SK-N-MC (cell line): ENCODE measurements at regions not wholly inside any gene's neighbourhood (a gene's known extent, or its start where the extent isn't known, plus 50 kb on each side); places are given as distances from the start of the nearest gene placed in this dataset.

Source experiments
- DNase-seq: peaks from one replicate; pipeline ENCODE4 v3.0.0-alpha.2; 2011; ENCODE audit warnings: low read depth, low spot score
- H3K27ac ChIP-seq: fragments of 200-600 bp; sonication (generic); 2 replicates; pipeline ENCODE4 v1.5.1; 2016; ENCODE audit warnings: mixed run types
- H3K36me3 ChIP-seq: fragments of 200-600 bp; sonication (generic); 2 replicates; pipeline ENCODE4 v1.6.1; 2017; ENCODE audit warnings: antibody characterized with exemption, low read length, mixed read lengths; ENCODE audit not compliant: insufficient read depth
- H3K4me3 ChIP-seq: fragments of 200-600 bp; sonication (generic); 2 replicates; pipeline ENCODE4 v1.5.1; 2016
- H3K9ac ChIP-seq: fragments of 200-600 bp; sonication (generic); 2 replicates; pipeline ENCODE4 v1.8.0; 2017; ENCODE audit warnings: mixed run types, mixed read lengths; ENCODE audit not compliant: insufficient read length
- H3K9me3 ChIP-seq: fragments of 200-600 bp; sonication (generic); 2 replicates; pipeline ENCODE4 v1.6.1; 2017; ENCODE audit warnings: low read depth, mild to moderate bottlenecking, antibody characterized with exemption, low read length, moderate library complexity, mixed read lengths
- EZH2 ChIP-seq: fragments of 200-600 bp; sonication (generic); IDR thresholded peaks from one replicate; pipeline ENCODE4 v1.6.1; 2017; ENCODE audit warnings: antibody characterized with exemption
- FOXP2 ChIP-seq: optimal IDR thresholded peaks from 2 replicates; pipeline ENCODE3; 2011; ENCODE audit warnings: mild to moderate bottlenecking, moderate library complexity; ENCODE audit not compliant: insufficient read depth; ENCODE audit errors: extremely low read length, control extremely low read depth
- POLR2AphosphoS5 ChIP-seq: IDR thresholded peaks from 2 replicates; pipeline ENCODE4 v1.6.1; 2012; ENCODE audit warnings: mild to moderate bottlenecking, low read depth, low read length, borderline replicate concordance

DNA sequence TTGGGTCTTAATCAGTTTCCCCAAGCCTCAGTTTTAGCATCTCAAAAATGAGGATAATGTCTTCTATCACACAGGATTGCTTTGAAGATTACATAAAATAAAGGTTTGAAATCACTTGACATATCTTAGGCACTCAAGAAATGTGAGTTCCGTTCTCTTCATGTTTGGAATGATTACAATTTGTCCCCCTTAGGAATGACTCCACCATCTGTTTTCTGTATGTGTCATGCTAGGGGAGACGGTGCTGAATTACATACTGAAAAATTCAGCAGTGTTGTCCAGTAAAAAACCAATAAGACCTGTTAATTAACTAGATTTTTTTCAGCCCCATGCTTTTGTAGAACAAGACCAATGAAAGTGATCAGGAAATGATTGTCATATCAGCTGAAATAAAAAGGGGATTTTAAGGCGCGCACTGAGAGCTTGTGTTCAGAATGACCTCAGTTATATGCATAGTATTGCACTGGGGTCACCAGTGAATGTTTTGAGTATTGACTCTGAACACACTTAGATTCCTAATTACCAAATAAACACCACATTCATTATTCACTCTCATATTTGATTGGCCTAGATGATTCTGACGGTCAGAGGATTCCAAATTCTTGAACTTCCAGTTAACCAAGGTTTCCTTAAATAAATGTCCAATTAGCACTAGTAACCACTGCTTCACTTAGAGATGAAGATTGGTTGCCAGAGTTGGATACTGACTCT is 114.5 kb upstream of the KCNK2 start:
- Histone ChIP-seq H3K9me3 (no peaks in the 10 kb centered on the region), H3K36me3 (no peaks in the 10 kb centered on the region), H3K4me3 (no peak overlapping the region), H3K9ac (no peak overlapping the region), H3K27ac (no peak overlapping the region)
- TF ChIP-seq POLR2AphosphoS5 (no peak), FOXP2 (no peak), EZH2 (no peak)
- no peak for DNase-seq

DNA sequence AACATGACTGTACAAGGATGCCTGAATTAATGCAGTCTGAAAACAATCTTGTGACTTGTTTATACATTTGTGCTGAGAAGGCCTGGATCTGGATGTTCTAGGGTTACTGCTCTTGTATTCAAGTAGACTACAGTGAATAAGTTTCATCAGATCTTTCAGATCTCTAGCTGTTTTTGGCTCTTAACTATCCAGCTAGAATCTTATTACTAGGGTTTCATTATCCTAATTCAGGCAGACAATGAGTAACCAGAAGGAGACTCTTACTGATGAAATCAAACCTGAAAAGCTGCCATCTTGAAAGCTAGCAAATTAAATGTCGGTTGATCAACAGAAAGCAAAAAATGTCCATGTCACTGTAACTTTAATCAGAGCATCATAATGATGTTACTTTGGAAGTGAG is 112.5 kb upstream of the KCNK2 start:
- H3K9me3 ChIP-seq, result no peaks in the 10 kb centered on the region
- H3K36me3 ChIP-seq, result no peaks in the 10 kb centered on the region
- no peak overlapping the region for H3K27ac ChIP-seq

DNA sequence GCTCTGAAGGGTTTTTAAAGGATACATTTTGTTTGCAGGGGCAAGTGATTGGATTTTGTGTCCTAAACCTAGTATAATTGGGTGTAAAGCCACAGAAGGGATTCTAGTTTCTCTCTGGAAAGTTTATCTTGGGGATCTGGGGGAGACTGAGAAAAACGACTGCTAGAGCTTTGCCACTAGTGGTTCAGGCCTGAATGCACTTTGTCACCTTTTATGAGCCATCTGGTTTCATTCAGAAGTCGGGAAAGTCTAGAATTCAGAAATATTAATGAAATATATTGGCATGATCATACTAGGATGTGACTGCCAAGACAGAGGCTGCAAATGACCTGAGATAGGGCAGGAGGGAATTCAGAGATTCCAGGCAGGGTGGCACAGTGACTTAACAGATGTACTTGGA is 111.5 kb upstream of the KCNK2 start:
- no peak for DNase-seq
- no peaks in the 10 kb centered on the region for H3K36me3 ChIP-seq
- TF ChIP-seq POLR2AphosphoS5, result no peak
- no peak for TF ChIP-seq FOXP2
- no peak for TF ChIP-seq EZH2
- H3K9me3 ChIP-seq, result no peaks in the 10 kb centered on the region
- H3K4me3 ChIP-seq, result no peak overlapping the region
- no peak overlapping the region for H3K9ac ChIP-seq
- H3K27ac ChIP-seq, result no peak overlapping the region

More for the DNA sequence above, 112.5 kb upstream of the KCNK2 start:
- no peak overlapping the region for H3K9ac ChIP-seq
- no peak overlapping the region for H3K4me3 ChIP-seq
- no peak for DNase-seq
- TF ChIP-seq EZH2 (no peak), POLR2AphosphoS5 (no peak), FOXP2 (no peak)

DNA sequence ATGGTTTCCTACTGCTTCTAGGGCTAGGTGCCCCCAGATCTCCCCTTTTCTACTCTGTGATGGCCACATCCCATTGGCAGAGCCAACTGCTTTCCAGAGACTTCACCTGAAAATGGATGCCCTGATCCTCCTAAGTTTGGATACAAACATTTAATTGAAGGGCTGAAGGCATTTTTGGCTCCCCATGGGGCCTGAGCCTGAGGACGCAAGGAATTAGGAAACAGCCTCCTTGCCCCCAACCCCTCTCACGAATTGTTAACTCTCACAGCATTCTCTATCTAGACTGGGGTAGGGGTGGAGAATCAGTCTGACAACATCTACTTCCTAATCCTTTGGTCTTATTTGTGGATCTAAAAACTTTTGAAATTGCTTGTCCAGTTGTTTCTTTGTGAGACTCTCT is 108.5 kb upstream of the KCNK2 start:
- no peaks in the 10 kb centered on the region for H3K36me3 ChIP-seq
- no peak overlapping the region for H3K27ac ChIP-seq
- H3K9ac ChIP-seq, result no peak overlapping the region
- TF ChIP-seq FOXP2 (no peak), EZH2 (no peak)
- DNase-seq, result no peak
- no peaks in the 10 kb centered on the region for H3K9me3 ChIP-seq
- no peak overlapping the region for H3K4me3 ChIP-seq

- no peak overlapping the region for H3K9ac ChIP-seq
- no peak for DNase-seq
- no peaks in the 10 kb centered on the region for H3K9me3 ChIP-seq
- H3K27ac ChIP-seq, result no peak overlapping the region
- no peak for TF ChIP-seq POLR2AphosphoS5
- no peak for TF ChIP-seq EZH2
- TF ChIP-seq FOXP2, result no peak
- no peaks in the 10 kb centered on the region for H3K36me3 ChIP-seq
- no peak overlapping the region for H3K4me3 ChIP-seq
Observed at GRCh38 chr1:214976665-214977064, 105.9 kb upstream of the KCNK2 start.

GRCh38 chr1:214977110-214977509 is 105.4 kb upstream of the KCNK2 start:
- H3K4me3 ChIP-seq, result no peak overlapping the region
- no peak overlapping the region for H3K27ac ChIP-seq
- H3K9ac ChIP-seq, result no peak overlapping the region
- TF ChIP-seq EZH2, result no peak
- no peak for TF ChIP-seq FOXP2
- no peak for TF ChIP-seq POLR2AphosphoS5
- DNase-seq, result no peak
- no peaks in the 10 kb centered on the region for H3K9me3 ChIP-seq
- H3K36me3 ChIP-seq, result no peaks in the 10 kb centered on the region

GRCh38 chr1:214977700-214978374 is 104.7 kb upstream of the KCNK2 start:
- no peak overlapping the region for H3K4me3 ChIP-seq
- H3K27ac ChIP-seq, result no peak overlapping the region
- H3K9me3 ChIP-seq, result no peaks in the 10 kb centered on the region
- H3K9ac ChIP-seq, result no peak overlapping the region
- DNase-seq, result no peak
- no peaks in the 10 kb centered on the region for H3K36me3 ChIP-seq
- TF ChIP-seq FOXP2, result no peak
- no peak for TF ChIP-seq POLR2AphosphoS5
- TF ChIP-seq EZH2, result no peak

DNA sequence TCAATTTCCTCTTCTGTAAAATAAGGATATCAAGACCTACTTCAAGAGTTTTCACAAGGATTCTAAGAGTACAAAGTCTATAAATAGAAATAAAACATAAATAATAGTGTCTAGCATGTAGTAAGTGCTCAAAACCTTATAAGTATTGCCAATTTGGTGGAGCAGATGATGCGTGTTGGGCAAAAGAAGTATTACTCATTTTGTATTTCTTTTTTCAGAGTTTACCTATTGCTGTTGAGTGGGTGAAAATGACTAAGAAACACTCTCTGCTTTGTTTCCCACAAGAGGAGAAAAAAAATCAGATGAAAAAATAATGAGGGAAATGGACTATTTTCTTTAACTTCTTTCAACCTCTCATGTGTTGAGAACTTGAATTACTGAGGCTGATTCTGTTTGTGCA is 103.3 kb upstream of the KCNK2 start:
- DNase-seq, result no peak
- Histone ChIP-seq H3K9me3 (no peaks in the 10 kb centered on the region), H3K9ac (no peak overlapping the region), H3K4me3 (no peak overlapping the region), H3K27ac (no peak overlapping the region), H3K36me3 (no peaks in the 10 kb centered on the region)
- TF ChIP-seq EZH2 (no peak), POLR2AphosphoS5 (no peak), FOXP2 (no peak)
